Fibroblast of skin of right biceps (primary cell): ENCODE measurements at regions not wholly inside any gene's neighbourhood (a gene's known extent, or its start where the extent isn't known, plus 50 kb on each side); places are given as distances from the start of the nearest gene placed in this dataset.
"Not testable (repeated sequence)": the region's sequence is repeated elsewhere in the genome, so short reads cannot be mapped to it uniquely, and the experiment has no call there.

Experiments used
- DNase-seq: peaks from one replicate; pipeline ENCODE4 v3.0.0-alpha.2; 2013

DNA sequence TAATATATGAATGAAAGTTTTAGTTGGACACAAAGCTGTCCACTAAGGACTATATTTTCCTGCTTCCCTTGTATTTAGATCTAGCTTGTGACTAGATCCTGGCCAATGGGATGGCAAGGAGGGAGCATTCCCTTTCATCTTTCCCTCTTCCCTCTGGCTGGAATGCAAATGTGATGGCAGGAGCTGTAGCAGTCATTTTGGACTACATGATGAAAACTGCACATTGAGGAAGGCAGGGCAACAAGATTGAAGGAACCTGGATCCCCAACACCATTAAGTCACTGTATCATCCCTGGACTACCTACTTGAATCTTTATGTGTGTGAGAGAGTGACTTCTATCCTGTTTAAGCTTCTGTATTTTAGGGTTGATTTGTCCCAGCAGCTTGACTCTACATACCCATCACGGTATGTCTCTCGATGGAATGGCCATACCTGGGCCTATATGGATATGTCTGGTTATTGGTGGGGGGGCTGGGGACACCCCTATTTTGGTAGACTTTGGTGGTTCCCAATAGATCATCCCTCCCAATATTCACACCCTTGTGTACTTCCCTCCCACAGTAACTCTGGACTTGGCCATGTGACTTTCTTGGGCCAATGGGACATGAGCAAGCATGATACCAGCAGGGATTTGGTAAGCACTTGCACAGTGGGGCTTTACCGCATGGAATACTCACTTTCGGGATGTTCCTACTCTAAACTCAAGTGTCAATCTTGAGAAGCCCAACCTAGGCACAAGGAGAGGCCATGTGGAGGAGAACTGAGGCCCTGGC is 128.5 kb downstream of the VEGFA start:
- DNase-seq: no peak

DNA sequence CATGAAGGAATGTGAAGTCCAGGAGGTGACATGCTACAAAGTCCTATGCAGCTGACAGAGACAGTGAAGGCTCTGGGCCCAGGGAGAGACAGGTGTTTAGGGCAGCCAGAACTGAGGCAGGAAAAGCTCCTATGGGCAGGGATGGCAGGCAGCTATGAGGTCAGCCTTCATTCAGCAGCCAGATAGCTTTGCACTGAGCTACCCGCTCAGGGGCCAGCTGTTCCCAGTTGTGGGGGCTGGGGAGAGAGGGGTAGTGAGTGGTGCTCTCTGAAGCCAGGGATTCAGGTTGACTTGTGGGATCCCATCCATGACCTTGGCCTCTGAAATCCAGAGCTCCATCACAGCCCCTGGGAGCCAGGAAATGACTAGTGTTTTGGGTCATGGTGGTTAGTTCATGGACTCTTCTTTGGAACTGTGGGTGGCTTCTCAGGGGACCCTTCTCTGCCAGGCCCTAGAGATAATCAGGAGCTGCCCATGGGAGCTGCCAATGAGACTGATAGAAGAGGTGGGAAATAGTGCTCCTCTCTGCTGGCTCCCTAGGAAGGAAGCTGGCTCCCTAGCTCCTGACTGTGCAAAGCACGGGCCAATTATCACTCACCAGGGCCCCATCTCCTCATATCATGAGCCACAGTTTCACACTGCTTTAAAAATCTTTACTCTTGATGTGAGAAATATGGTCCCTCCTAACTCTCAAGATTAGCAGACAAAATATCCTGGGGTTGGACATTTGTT is 127.7 kb downstream of the VEGFA start:
- DNase-seq: no peak

DNA sequence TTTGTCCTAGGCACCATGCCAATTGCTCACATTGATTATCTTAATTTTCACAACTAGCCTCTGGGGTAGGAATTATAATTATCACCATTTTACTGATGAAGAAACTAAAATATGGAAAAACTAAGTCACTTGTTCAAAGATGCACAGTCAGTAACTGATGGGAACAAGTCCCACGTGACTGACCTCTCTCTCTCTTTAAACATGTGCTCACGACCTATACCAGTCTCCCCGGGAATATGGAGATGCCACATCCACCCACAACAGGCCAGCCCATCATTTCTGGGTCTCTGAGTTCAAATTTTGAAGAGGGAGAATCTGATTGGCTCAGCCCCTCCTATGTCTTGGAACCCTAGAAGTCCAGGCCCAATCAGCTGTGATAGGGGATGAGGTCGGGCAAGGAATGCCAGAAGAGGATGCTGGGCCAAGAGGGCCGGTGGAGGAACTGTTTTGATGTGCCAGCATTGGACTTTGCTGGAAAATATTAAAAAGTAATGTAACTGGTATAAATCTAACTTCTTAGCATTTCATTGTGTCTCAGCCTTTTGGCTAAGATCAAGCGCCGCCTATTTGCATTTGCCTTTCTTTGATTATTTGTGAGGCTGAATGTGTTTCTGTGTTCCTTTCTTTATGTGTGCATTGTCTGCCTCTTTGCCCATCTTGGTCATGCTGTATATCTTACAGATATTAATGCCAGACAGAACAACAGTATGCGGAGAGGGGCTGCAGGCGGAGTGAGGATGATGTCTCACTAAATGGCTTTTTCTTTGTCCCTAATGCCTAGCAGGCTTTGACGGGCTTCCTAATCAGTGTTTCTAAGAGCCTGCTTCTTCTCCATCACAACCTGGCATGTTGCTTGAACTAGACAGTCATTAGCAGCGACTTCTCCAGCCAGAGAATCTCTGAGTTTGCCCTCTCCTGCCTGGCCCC is 126.6 kb downstream of the VEGFA start:
- no peak for DNase-seq

DNA sequence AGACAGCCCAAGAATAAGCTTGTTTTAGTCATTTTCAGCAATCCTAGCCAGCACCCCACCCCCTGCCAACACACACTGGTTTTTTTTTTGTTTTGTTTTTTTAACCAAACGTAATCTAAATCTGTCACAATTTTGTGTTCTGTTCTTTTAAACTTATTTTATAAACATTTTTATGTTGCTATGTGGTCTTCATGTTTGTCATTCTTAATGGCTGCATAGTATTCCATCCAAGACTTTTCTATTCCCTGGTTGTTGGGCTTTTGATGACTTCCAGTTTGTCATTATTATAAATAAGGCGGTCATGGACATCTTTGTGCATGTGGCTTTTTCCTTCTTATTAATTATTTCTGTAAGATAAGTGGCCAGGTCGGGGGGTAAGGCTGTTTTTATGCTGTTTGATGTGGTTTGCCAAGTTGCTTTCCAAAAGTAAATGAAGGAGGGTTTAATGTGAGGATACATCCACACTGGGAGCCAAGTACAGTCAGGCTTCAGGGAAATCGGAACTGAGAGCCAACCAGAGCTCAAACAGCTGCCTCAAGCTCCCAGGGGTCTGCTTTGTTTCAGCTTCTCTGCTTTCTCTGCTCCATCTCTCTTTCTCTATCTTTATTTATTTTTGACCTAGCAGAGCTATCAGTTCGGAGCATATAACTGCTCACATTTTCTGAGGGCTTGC is 125.8 kb downstream of the VEGFA start:
- no peak for DNase-seq

DNA sequence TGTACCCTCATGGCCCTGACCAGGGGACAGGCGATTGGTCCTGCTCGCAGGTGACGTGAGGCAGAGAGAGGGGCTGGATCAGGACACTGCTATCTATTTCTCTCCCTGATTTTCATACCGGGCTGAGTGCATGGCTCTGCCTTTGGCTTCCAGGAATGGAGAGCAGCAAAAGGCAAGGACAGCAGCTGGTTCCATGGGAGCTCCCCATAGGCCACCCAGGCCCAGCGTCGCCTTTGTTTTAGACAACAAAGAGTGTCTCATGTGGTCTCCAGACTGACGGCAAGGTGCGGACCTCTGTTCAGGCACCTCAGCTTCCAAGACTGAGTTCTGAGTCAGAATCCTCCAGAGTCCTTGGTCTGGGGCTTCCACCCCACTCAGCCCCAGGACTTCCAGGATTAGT is 123.1 kb downstream of the VEGFA start:
- DNase-seq: no peak

DNA sequence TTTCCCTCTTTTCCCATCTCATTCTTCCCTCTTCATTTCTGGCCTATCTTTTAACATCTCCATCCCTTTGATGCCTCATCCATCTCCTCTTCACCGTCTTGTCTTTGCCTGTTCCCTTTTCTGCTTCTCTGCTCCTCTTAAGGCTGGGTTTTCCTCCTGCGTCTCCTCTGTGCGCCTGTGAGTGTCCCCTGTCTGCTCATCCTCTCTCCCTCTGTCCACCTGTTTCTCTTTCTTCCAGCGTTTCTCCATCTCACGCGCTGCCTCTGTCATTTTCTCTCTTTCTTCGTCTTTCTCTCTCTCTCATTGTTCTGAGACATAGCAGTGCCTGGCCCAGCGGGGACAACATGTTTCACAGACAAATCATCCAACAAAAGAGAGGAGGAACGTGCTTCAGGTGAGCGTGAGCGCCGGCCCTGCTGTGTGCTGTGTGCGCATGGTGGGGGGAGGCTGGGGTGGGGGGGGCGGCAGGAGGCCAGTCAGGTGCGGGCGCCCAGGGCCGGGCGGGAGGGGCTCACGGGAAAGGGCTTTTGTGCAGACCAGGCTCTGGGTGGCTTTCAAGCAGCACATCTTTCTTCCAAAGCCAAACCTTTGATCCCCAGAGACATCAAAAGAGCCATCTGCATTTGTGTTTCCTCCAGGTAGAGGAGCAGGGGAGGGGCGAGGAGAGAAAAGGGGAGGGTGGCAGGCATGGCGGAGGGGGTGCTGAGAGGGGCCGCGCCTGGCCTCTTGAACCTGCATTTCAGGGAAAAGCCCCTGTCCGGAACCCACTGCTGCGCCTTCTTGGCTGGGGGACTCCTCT is 121.3 kb downstream of the VEGFA start:
- DNase-seq: no peak

DNA sequence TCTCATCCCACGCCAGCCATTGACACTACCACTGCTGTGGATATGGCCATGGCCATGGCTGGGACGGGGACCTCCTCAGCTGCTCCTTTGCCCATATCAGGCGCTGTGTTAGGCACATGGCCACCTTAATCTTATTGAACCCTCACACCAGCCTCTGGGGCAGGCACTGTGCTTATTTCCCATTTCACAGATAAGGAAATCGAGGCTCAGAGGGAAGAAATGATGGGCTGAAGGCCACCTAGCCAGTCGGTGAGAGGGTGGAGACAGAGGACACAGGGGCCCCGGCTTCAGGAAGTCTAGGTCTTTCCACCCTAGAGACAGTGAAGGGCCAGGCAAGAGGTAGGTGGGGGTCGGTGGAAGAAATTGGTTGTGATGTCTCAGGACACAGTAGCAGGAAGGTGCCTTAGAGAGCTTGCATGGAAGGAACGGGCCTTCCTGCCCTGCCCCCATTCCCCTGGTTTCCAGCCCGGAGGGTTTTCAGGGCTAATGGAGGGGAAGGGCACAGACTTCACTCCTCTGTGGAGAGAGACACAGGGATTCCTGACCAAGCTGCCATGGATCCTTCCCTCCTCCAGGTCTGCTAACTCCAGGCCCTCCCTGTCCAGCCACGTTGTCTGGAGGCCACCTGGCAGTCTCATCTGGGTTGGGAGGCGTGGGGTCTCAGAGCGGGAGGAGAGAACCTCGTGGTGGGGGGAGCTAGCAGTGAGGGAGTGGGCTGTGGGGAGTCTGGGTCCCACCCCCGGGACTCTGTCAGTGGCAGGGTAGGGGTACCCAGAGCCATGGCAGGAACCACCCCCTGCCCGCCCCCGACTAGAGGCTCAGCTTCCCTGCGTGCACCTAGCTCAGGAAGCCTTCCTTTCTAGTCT is 120.4 kb downstream of the VEGFA start:
- no peak for DNase-seq

DNA sequence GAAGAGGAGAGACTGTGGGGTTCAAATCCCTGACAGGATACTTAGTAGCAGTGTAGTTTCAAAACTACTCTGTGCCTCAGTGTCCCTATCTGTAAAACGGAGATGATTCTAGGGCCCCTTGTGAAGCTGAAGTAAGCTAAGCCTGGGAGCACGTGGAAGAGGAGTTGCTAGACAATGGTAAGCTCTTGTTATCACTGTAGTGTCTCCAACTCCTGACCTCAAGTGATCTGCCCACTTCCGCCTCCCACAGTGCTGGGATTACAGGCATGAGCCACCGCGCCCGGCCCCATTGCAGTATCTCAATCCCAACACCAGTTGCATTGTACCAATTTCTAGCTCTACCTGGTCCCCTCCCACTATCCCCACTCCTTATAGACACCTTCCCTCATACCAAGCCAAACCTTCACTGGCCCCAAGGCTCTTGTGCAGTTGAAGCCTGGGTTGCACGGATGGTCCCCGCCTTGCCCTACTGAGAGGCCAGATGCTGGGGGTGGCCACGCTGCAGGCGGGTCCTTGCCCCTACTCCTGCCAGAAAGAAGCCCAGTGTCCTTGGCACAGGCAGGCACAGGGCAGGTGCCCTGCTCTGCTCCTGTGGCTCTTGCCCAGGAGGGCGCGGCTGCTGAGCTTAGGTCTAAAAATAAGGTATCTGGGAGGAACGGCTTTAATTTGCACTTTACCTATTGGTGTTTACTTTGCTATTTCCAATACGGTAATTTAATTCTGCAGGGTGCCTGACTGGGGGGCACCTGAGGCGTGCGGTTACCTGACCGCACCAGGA is 118.1 kb downstream of the VEGFA start:
- no peak for DNase-seq

DNA sequence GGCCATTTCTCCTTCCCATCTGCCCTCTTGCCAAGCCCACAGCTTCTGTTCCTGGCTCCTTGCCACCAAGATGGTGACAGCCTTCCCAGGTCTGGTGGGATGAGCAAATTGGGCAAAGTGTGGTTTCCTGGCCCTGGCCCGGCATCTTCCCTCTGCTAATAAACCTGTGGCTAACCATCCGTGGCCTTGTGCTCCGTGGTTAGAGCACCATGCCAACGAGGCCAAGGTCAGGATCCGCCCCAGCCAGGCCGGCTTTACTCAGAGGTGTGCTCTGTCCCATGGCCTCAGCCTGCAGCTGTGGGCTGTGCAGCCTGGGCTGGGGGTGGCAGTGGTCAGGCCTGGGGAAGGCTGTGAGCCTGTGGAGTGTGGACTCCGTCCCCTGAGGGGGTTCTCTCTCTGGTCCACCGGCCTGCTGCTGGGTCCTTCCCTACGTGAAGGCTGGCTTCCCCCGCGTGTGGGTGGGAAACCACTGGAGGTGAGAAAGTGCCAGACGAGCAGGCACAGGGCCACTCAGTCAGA is 117.4 kb downstream of the VEGFA start:
- DNase-seq: no peak

DNA sequence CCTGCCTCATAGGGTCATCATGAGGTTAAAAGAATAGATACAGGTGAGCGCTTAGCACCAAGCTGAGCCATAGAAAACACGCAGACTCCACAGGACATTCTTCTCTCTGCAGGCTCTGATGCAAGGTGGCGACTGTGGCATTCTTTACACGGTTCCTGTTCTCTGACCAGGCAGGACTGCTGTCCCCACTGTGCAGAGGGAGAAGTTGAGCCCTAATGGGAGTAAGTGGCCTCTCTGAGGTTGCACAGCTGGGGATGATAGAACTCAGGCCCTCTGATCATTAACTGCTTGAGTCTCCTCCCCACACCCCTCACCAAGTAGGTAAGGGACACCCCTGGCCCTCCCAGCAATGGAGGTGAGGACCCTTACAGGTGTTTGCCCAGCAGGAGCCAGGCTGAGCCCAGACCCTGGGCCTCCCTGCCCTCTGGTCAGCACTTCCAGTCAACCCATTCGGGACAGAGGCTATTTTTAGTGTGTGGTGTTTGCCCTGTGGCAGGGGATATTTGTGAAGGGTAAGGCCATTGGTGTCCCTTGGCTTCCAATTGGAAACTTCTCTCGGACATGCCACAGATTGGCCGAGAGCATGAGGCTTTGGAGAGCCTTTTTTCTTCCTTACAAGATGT is 116.8 kb downstream of the VEGFA start:
- DNase-seq: no peak

DNA sequence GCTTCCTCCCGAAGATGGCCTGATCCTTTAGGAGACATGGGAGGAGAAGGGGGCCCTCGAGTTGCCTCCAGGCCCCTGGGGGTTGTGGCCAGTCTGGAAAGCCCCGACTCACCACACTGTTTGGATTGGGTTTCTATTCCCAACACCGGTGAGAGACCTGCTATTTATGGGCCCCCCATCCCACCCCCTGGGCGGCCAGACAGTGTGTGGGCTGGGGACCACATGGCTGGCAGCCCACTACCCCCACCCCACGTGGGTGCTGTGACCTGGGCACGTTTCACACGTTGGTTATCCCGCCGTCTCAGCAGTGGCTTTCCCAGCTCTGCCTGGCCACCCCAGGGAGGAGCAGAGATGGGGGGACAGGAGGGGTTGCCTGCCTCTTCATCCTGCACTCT is 116.1 kb downstream of the VEGFA start:
- no peak for DNase-seq

DNA sequence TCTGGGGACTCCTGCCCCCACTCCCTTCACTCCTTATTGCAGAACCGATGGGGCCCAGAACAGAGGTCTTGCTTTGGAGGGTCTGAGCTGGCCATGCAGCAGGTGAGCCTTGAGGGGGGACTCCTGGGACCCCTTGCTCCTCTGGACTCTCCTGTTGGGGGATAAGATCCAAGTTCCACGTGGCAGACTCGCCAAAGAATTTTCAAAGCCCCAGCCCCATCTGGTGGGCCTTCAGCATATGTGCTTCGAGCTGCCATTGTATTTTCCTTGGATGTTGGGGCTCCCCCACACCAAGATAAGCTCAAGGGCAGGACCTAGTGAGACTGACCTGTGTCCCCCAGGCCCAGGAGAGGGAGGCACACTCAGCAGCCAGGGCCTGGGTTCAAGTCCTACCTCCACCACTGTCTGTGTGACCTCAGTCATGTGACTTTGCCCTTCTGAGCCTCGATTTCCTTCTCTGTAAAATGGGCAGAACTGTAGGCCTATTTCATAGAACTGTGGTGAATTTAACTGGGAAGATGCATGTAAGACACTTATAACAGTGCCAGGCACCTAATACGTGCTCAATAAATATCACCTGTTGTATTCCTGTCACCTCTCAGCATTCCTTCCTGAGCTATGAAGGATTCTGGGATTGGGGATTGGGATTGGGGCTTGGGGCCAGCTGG is 115.5 kb downstream of the VEGFA start:
- DNase-seq: no peak

DNA sequence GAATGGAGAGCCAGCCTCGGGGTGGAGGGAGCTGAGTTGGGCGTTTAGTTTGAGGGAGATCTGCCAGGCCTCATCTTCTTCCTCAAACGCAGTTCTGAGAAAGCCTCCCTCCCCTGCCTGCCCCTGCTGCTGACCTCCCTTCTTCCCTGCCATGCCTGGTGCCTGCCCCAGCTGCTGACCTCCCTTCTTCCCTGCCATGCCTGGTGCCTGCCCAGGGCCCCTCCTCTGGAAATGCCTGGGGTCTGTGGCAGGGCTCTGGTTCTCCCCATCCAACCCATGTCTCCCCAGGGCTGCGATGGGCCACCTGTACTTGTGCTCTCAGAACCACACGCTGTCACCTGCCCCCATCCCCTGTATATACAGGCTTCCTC is 114.6 kb downstream of the VEGFA start:
- DNase-seq: no peak

DNA sequence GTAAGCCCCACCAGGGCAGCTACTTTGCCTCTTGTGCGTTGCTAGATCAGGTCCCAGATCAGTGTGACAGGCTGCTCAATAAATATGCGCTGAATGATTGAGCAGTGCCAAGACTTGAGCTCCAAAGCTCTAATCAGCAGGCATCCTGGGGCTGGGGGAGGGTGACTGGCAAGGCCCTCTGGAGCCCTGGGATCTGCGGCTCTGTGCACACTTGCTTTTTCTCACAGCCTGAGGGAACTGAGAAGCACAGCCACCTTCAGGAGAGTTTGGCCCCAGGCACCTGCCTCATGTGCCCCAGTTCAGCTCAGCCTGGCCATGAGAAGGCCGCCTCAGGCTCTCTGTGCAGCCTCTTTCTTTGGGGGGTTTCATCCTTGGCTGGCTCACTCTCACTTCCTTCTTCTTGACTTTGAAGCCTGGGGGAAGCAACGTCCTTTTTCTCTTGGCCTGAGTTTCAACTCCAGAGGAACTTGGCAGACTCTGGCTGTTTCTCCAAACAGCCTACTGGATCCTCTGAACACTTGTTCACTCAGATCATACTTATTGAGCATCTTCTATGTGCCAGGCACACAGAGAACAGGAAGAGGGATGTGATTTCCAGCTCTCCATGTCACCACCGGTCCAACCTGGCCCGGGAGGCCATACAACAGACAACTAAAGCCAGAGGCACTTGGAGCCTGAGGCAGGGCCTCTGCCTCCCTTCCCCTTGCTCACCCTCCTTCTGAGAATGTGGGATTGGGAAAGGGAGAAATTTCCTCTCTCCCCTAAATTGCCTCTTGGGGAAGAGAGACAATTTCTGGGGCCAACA is 114.0 kb downstream of the VEGFA start:
- DNase-seq: no peak

DNA sequence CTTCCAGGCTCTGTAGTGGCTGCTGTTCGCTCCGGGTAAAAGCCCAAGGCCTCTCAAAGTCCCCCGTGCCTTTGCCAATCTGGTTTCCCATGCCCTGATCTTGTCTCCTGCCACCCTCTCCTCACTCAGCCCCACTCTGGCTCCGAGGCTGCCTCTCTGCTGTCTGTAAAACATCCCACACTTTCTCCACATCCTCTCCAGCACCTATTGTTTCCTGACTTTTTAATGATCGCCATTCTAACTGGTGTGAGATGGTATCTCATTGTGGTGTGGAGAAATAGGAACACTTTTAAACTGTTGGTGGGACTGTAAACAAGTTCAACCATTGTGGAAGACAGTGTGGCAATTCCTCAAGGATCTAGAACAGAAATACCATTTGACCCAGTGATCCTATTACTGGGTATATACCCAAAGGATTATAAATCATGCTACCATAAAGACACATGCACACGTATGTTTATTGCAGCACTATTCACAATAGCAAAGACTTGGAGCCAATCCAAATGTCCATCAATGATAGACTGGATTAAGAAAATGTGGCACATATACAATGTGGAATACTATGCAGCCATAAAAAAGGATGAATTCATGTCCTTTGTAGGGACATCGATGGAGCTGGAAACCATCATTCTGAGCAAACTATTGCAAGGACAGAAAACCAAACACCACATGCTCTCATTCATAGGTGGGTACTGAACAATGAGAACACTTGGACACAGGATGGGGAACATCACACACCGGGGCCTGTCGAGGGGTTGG is 112.9 kb downstream of the VEGFA start:
- not testable (repeated sequence) for DNase-seq

DNA sequence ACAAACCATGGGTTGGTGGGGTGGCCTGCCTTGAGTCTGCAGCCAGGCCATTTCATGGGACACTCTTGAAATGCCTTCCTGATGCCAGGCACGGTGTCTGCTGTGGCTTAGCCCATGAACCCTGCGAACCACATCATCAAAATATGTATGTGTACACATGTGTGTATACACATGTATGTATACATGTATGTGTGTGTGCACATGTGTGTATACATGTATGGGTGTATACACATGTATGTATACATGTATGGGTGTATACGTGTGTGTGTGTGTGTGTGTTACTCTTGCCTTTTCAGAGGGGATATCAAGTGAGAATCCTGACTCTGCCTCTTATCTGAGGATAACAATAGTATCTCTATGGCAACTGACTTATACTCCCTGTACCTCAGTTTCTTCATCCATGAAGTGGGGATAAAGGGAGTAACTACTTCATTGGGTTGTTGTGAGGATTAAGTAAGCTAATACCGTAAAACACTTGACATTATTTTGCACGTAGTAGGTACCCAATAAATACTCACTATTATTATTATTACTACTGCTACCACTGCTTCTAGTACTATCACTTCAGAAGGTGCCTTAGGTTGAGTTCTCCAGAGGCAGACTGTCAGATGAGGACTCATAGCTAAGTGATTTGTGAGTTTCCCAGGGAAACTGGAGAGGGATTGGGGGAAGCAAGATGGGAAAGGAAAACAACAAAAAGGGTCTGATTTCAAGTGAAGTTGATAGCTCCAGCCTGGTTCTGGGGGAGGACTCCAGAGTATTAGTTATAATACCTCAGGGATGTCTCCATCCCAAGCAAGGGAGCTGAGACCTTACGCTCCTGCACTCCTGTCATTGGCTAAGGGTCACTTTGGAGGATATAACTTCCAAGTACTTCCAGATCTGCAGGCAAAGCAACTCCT is 110.5 kb downstream of the VEGFA start:
- no peak for DNase-seq
